BLaER1 (cell line): ENCODE measurements at regions not wholly inside any gene's neighbourhood (a gene's known extent, or its start where the extent isn't known, plus 50 kb on each side); places are given as distances from the start of the nearest gene placed in this dataset.

Experiments used
- H3K27ac ChIP-seq: shearing (Covaris generic); formaldehyde crosslinking; 2 replicates; pipeline ENCODE4 v1.8.1; 2022
- H3K27me3 ChIP-seq: shearing (Covaris generic); formaldehyde crosslinking; 2 replicates; pipeline ENCODE4 v1.8.1; 2022
- H3K36me3 ChIP-seq: shearing (Covaris generic); formaldehyde crosslinking; 2 replicates; pipeline ENCODE4 v1.8.1; 2022
- H3K4me1 ChIP-seq: shearing (Covaris generic); formaldehyde crosslinking; 2 replicates; pipeline ENCODE4 v1.8.1; 2022
- H3K4me2 ChIP-seq: shearing (Covaris generic); formaldehyde crosslinking; 2 replicates; pipeline ENCODE4 v1.8.1; 2022
- H3K4me3 ChIP-seq: shearing (Covaris generic); formaldehyde crosslinking; 2 replicates; pipeline ENCODE4 v1.8.1; 2022
- H3K9ac ChIP-seq: shearing (Covaris generic); formaldehyde crosslinking; 2 replicates; pipeline ENCODE4 v1.8.1; 2022
- H3K9me3 ChIP-seq: shearing (Covaris generic); formaldehyde crosslinking; 2 replicates; pipeline ENCODE4 v1.8.1; 2022
- H4K20me1 ChIP-seq: shearing (Covaris generic); formaldehyde crosslinking; 2 replicates; pipeline ENCODE4 v1.8.1; 2022
- Cebpa-rat ChIP-seq: shearing (Covaris generic); IDR thresholded peaks from 2 replicates; pipeline ENCODE4 v1.8.1; 2022

GRCh38 chr6:139943391-139943790, 568.9 kb upstream of the CITED2 start:
- Histone ChIP-seq H3K4me1 (no peaks in the 10 kb centered on the region), H3K4me3 (no peak overlapping the region), H3K9ac (no peak overlapping the region), H3K27me3 (no peaks in the 10 kb centered on the region), H4K20me1 (no peaks in the 10 kb centered on the region), H3K4me2 (no peak overlapping the region), H3K27ac (no peak overlapping the region), H3K36me3 (no peaks in the 10 kb centered on the region), H3K9me3 (no peaks in the 10 kb centered on the region)
- TF ChIP-seq Cebpa-rat, result no peak

- Histone ChIP-seq H4K20me1 (no peaks in the 10 kb centered on the region), H3K4me3 (no peak overlapping the region), H3K36me3 (no peaks in the 10 kb centered on the region), H3K27me3 (no peaks in the 10 kb centered on the region), H3K4me2 (no peak overlapping the region), H3K9me3 (no peaks in the 10 kb centered on the region), H3K27ac (no peak overlapping the region), H3K4me1 (no peaks in the 10 kb centered on the region), H3K9ac (no peak overlapping the region)
- TF ChIP-seq Cebpa-rat, result no peak
Measured at GRCh38 chr6:139942331-139942730, 567.9 kb upstream of the CITED2 start.

- no peak overlapping the region for H3K4me2 ChIP-seq
- no peaks in the 10 kb centered on the region for H3K36me3 ChIP-seq
- H4K20me1 ChIP-seq, result no peaks in the 10 kb centered on the region
- no peaks in the 10 kb centered on the region for H3K27me3 ChIP-seq
- H3K9ac ChIP-seq, result no peak overlapping the region
- TF ChIP-seq Cebpa-rat, result no peak
- H3K27ac ChIP-seq, result no peak overlapping the region
- no peak overlapping the region for H3K4me3 ChIP-seq
- H3K4me1 ChIP-seq, result no peaks in the 10 kb centered on the region
- no peaks in the 10 kb centered on the region for H3K9me3 ChIP-seq
Measured at GRCh38 chr6:139941826-139942225, 567.4 kb upstream of the CITED2 start.

GRCh38 chr6:139940741-139941729, 566.6 kb upstream of the CITED2 start:
- no peak overlapping the region for H3K9ac ChIP-seq
- H3K36me3 ChIP-seq, result no peaks in the 10 kb centered on the region
- no peak for TF ChIP-seq Cebpa-rat
- no peak overlapping the region for H3K4me3 ChIP-seq
- no peak overlapping the region for H3K27ac ChIP-seq
- H4K20me1 ChIP-seq, result no peaks in the 10 kb centered on the region
- H3K9me3 ChIP-seq, result no peaks in the 10 kb centered on the region
- no peaks in the 10 kb centered on the region for H3K4me1 ChIP-seq
- H3K27me3 ChIP-seq, result no peaks in the 10 kb centered on the region
- no peak overlapping the region for H3K4me2 ChIP-seq

GRCh38 chr6:139939189-139939979, 564.9 kb upstream of the CITED2 start:
- no peak for TF ChIP-seq Cebpa-rat
- Histone ChIP-seq H3K4me1 (no peaks in the 10 kb centered on the region), H4K20me1 (no peaks in the 10 kb centered on the region), H3K4me2 (no peak overlapping the region), H3K27me3 (no peaks in the 10 kb centered on the region), H3K27ac (no peak overlapping the region), H3K9ac (no peak overlapping the region), H3K36me3 (no peaks in the 10 kb centered on the region), H3K4me3 (no peak overlapping the region), H3K9me3 (no peaks in the 10 kb centered on the region)

GRCh38 chr6:139932671-139933070, 558.2 kb upstream of the CITED2 start:
- H3K4me3 ChIP-seq, result no peak overlapping the region
- H3K9me3 ChIP-seq, result no peaks in the 10 kb centered on the region
- H3K4me1 ChIP-seq, result no peaks in the 10 kb centered on the region
- no peak overlapping the region for H3K4me2 ChIP-seq
- no peaks in the 10 kb centered on the region for H3K27me3 ChIP-seq
- no peaks in the 10 kb centered on the region for H3K36me3 ChIP-seq
- H3K9ac ChIP-seq, result no peak overlapping the region
- no peak overlapping the region for H3K27ac ChIP-seq
- no peaks in the 10 kb centered on the region for H4K20me1 ChIP-seq
- TF ChIP-seq Cebpa-rat, result no peak

- TF ChIP-seq Cebpa-rat, result no peak
- no peaks in the 10 kb centered on the region for H3K36me3 ChIP-seq
- no peaks in the 10 kb centered on the region for H3K4me1 ChIP-seq
- no peak overlapping the region for H3K4me3 ChIP-seq
- H3K9me3 ChIP-seq, result no peaks in the 10 kb centered on the region
- no peak overlapping the region for H3K4me2 ChIP-seq
- H3K27ac ChIP-seq, result no peak overlapping the region
- H3K27me3 ChIP-seq, result no peaks in the 10 kb centered on the region
- H4K20me1 ChIP-seq, result no peaks in the 10 kb centered on the region
- no peak overlapping the region for H3K9ac ChIP-seq
Measured at GRCh38 chr6:139931747-139932146, 557.3 kb upstream of the CITED2 start.

GRCh38 chr6:139927742-139928305, 553.4 kb upstream of the CITED2 start:
- Histone ChIP-seq H3K27me3 (no peaks in the 10 kb centered on the region), H3K4me1 (no peaks in the 10 kb centered on the region), H3K36me3 (no peaks in the 10 kb centered on the region), H3K4me2 (no peak overlapping the region), H3K9me3 (no peaks in the 10 kb centered on the region), H4K20me1 (no peaks in the 10 kb centered on the region), H3K4me3 (no peak overlapping the region), H3K27ac (no peak overlapping the region), H3K9ac (no peak overlapping the region)
- no peak for TF ChIP-seq Cebpa-rat

GRCh38 chr6:139927236-139927635, 552.8 kb upstream of the CITED2 start:
- no peak overlapping the region for H3K4me3 ChIP-seq
- H3K4me2 ChIP-seq, result no peak overlapping the region
- no peaks in the 10 kb centered on the region for H4K20me1 ChIP-seq
- H3K27me3 ChIP-seq, result no peaks in the 10 kb centered on the region
- no peaks in the 10 kb centered on the region for H3K9me3 ChIP-seq
- no peaks in the 10 kb centered on the region for H3K4me1 ChIP-seq
- no peak for TF ChIP-seq Cebpa-rat
- H3K36me3 ChIP-seq, result no peaks in the 10 kb centered on the region
- H3K27ac ChIP-seq, result no peak overlapping the region
- no peak overlapping the region for H3K9ac ChIP-seq

- no peak for TF ChIP-seq Cebpa-rat
- Histone ChIP-seq H3K4me3 (no peak overlapping the region), H3K4me1 (no peaks in the 10 kb centered on the region), H3K4me2 (no peak overlapping the region), H3K9ac (no peak overlapping the region), H3K27me3 (no peaks in the 10 kb centered on the region), H3K27ac (no peak overlapping the region), H3K9me3 (no peaks in the 10 kb centered on the region), H4K20me1 (no peaks in the 10 kb centered on the region), H3K36me3 (no peaks in the 10 kb centered on the region)
Measured at GRCh38 chr6:139926711-139927110, 552.3 kb upstream of the CITED2 start.
